ENCODE measurements at regions not wholly inside any gene's neighbourhood (a gene's known extent, or its start where the extent isn't known, plus 50 kb on each side); places are given as distances from the start of the nearest gene placed in this dataset.

GRCh38 chr10:78222096-78222790 is 188.6 kb downstream of the RPS24 start:
- TF ChIP-seq CTCF (IDR thresholded peaks at IDR 0.05) = no peak
- DNase-seq (ENCODE audit: low spot score) (no peak), ATAC-seq (ENCODE audit: insufficient number of reproducible peaks, low FRiP score, low read depth) (no peak)
- Histone ChIP-seq H3K27me3 (replicated peaks; ENCODE audit: insufficient read depth) (no peaks in the 10 kb centered on the region), H3K9me3 (no peaks in the 10 kb centered on the region), H3K4me3 (no peak overlapping the region), H3K4me1 (ENCODE audit: control insufficient read depth in 1 of 2, low read depth in 2 of 2) (no peaks in the 10 kb centered on the region), H3K27ac (no peak overlapping the region), H3K36me3 (no peaks in the 10 kb centered on the region)

GRCh38 chr10:78223088-78223487 is 189.4 kb downstream of the RPS24 start:
- H3K36me3 ChIP-seq = no peaks in the 10 kb centered on the region
- no peaks in the 10 kb centered on the region for H3K9me3 ChIP-seq
- ATAC-seq (ENCODE audit: insufficient number of reproducible peaks, low FRiP score, low read depth) = no peak
- no peak overlapping the region for H3K27ac ChIP-seq
- DNase-seq (ENCODE audit: low spot score) = no peak
- H3K4me3 ChIP-seq = no peak overlapping the region
- H3K27me3 ChIP-seq (replicated peaks; ENCODE audit: insufficient read depth) = no peaks in the 10 kb centered on the region
- H3K4me1 ChIP-seq (ENCODE audit: control insufficient read depth in 1 of 2, low read depth in 2 of 2) = no peaks in the 10 kb centered on the region
- no peak for TF ChIP-seq CTCF (IDR thresholded peaks at IDR 0.05)

GRCh38 chr10:78224602-78225001 is 190.9 kb downstream of the RPS24 start:
- no peak for ATAC-seq (ENCODE audit: insufficient number of reproducible peaks, low FRiP score, low read depth)
- Histone ChIP-seq H3K27ac (no peak overlapping the region), H3K36me3 (no peaks in the 10 kb centered on the region), H3K27me3 (replicated peaks; ENCODE audit: insufficient read depth) (no peaks in the 10 kb centered on the region), H3K4me3 (no peak overlapping the region), H3K9me3 (no peaks in the 10 kb centered on the region), H3K4me1 (ENCODE audit: control insufficient read depth in 1 of 2, low read depth in 2 of 2) (no peaks in the 10 kb centered on the region)
- no peak for DNase-seq (ENCODE audit: low spot score)
- no peak for TF ChIP-seq CTCF (IDR thresholded peaks at IDR 0.05)

GRCh38 chr10:78225594-78225993 is 191.9 kb downstream of the RPS24 start:
- no peaks in the 10 kb centered on the region for H3K4me1 ChIP-seq (ENCODE audit: control insufficient read depth in 1 of 2, low read depth in 2 of 2)

GRCh38 chr10:78229489-78229888 is 195.8 kb downstream of the RPS24 start:
- no peak for DNase-seq (ENCODE audit: low spot score)
- Histone ChIP-seq H3K4me1 (ENCODE audit: control insufficient read depth in 1 of 2, low read depth in 2 of 2) (no peaks in the 10 kb centered on the region), H3K36me3 (no peaks in the 10 kb centered on the region), H3K27ac (no peak overlapping the region), H3K27me3 (replicated peaks; ENCODE audit: insufficient read depth) (no peaks in the 10 kb centered on the region), H3K9me3 (no peaks in the 10 kb centered on the region), H3K4me3 (no peak overlapping the region)
- ATAC-seq (ENCODE audit: insufficient number of reproducible peaks, low FRiP score, low read depth) = no peak
- TF ChIP-seq CTCF (IDR thresholded peaks at IDR 0.05) = no peak

More at GRCh38 chr10:78225594-78225993, 191.9 kb downstream of the RPS24 start:
- no peaks in the 10 kb centered on the region for H3K9me3 ChIP-seq
- no peak overlapping the region for H3K27ac ChIP-seq
- no peak overlapping the region for H3K4me3 ChIP-seq
- no peak for TF ChIP-seq CTCF (IDR thresholded peaks at IDR 0.05)
- H3K27me3 ChIP-seq (replicated peaks; ENCODE audit: insufficient read depth) = no peaks in the 10 kb centered on the region
- no peaks in the 10 kb centered on the region for H3K36me3 ChIP-seq
- ATAC-seq (ENCODE audit: insufficient number of reproducible peaks, low FRiP score, low read depth) = no peak
- no peak for DNase-seq (ENCODE audit: low spot score)

Measured in thoracic aorta (tissue), 2 donors.